H9 (cell line): ENCODE measurements at regions not wholly inside any gene's neighbourhood (a gene's known extent, or its start where the extent isn't known, plus 50 kb on each side); places are given as distances from the start of the nearest gene placed in this dataset.

Source experiments
- DNase-seq: peaks from one replicate; pipeline ENCODE4 v3.0.0-alpha.2; 2017
- H2AFZ ChIP-seq: one replicate; pipeline ENCODE4 v1.6.1; 2013; ENCODE audit warnings: mild to moderate bottlenecking, low read length, control low read depth, moderate library complexity
- H2AK5ac ChIP-seq: 2 replicates; pipeline ENCODE4 v1.6.1; 2013; ENCODE audit warnings: low read length, control low read depth, mixed read lengths; ENCODE audit not compliant: insufficient read length
- H2BK120ac ChIP-seq: one replicate; pipeline ENCODE4 v1.6.1; 2013; ENCODE audit warnings: low read depth, mild to moderate bottlenecking, low read length, control low read depth, inconsistent platforms; ENCODE audit not compliant: poor library complexity, severe bottlenecking
- H2BK12ac ChIP-seq: 2 replicates; pipeline ENCODE4 v1.6.1; 2013; ENCODE audit warnings: low read length, control low read depth, mixed read lengths, low read depth; ENCODE audit not compliant: insufficient read length
- H2BK15ac ChIP-seq: 2 replicates; pipeline ENCODE4 v1.6.1; 2013; ENCODE audit warnings: low read depth, low read length, control low read depth
- H2BK20ac ChIP-seq: one replicate; pipeline ENCODE4 v1.6.1; 2013; ENCODE audit warnings: low read depth, mild to moderate bottlenecking, low read length, control low read depth, inconsistent platforms; ENCODE audit not compliant: poor library complexity, severe bottlenecking
- H2BK5ac ChIP-seq: 2 replicates; pipeline ENCODE4 v1.6.1; 2013; ENCODE audit warnings: low read length, control low read depth, mixed read lengths; ENCODE audit not compliant: insufficient read length
- H3K14ac ChIP-seq: 2 replicates; pipeline ENCODE4 v1.6.1; 2013; ENCODE audit warnings: low read length, control low read depth; ENCODE audit not compliant: insufficient read depth
- H3K18ac ChIP-seq: 2 replicates; pipeline ENCODE4 v1.6.1; 2013; ENCODE audit warnings: low read depth, mild to moderate bottlenecking, mixed read lengths, low read length, control low read depth; ENCODE audit not compliant: insufficient read length
- H3K23ac ChIP-seq: 2 replicates; pipeline ENCODE4 v1.6.1; 2013; ENCODE audit warnings: low read length, control low read depth, mixed read lengths, low read depth; ENCODE audit not compliant: insufficient read length
- H3K23me2 ChIP-seq: 2 replicates; pipeline ENCODE4 v1.6.1; 2013; ENCODE audit warnings: low read depth, mild to moderate bottlenecking, mixed read lengths, low read length, control low read depth; ENCODE audit not compliant: insufficient read length, poor library complexity, severe bottlenecking
- H3K27ac ChIP-seq: 2 replicates; pipeline ENCODE4 v1.5.1; 2013; ENCODE audit warnings: low read length, control low read depth, mixed read lengths, low read depth; ENCODE audit not compliant: insufficient read length
- H3K27me3 ChIP-seq: 2 replicates; pipeline ENCODE4 v1.6.1; 2013; ENCODE audit warnings: low read length, control low read depth, inconsistent platforms; ENCODE audit not compliant: insufficient read depth
- H3K4ac ChIP-seq: 2 replicates; pipeline ENCODE4 v1.6.1; 2013; ENCODE audit warnings: low read depth, mild to moderate bottlenecking, control low read depth, inconsistent platforms, low read length, moderate library complexity
- H3K4me1 ChIP-seq: 2 replicates; pipeline ENCODE4 v1.6.1; 2013; ENCODE audit warnings: low read length, control low read depth, inconsistent platforms; ENCODE audit not compliant: insufficient read depth
- H3K4me2 ChIP-seq: 2 replicates; pipeline ENCODE4 v1.6.1; 2013; ENCODE audit warnings: low read length, control low read depth, mixed read lengths; ENCODE audit not compliant: insufficient read length, insufficient read depth
- H3K56ac ChIP-seq: 2 replicates; pipeline ENCODE4 v1.6.1; 2013; ENCODE audit warnings: low read depth, mild to moderate bottlenecking, mixed read lengths, low read length, control low read depth; ENCODE audit not compliant: insufficient read length
- H3K79me1 ChIP-seq: 2 replicates; pipeline ENCODE4 v1.6.1; 2013; ENCODE audit warnings: low read depth, mild to moderate bottlenecking, moderate library complexity, low read length, control low read depth, inconsistent platforms; ENCODE audit not compliant: insufficient read depth, poor library complexity, severe bottlenecking
- H3K79me2 ChIP-seq: 2 replicates; pipeline ENCODE4 v1.6.1; 2013; ENCODE audit warnings: low read length, control low read depth, inconsistent platforms; ENCODE audit not compliant: insufficient read depth
- H3K9ac ChIP-seq: 2 replicates; pipeline ENCODE4 v1.6.1; 2013; ENCODE audit warnings: low read length, control low read depth, mixed read lengths; ENCODE audit not compliant: insufficient read length; ENCODE audit errors: extremely low read depth
- H3K9me3 ChIP-seq: one replicate; pipeline ENCODE4 v1.6.1; 2013; ENCODE audit warnings: low read depth, low read length, inconsistent platforms; ENCODE audit not compliant: control insufficient read depth
- H3T11ph ChIP-seq: one replicate; pipeline ENCODE4 v1.6.1; 2013; ENCODE audit warnings: mild to moderate bottlenecking, low read length, control low read depth, inconsistent platforms
- H4K20me1 ChIP-seq: one replicate; pipeline ENCODE4 v1.6.1; 2013; ENCODE audit not compliant: control insufficient read depth, insufficient read length, insufficient read depth
- H4K5ac ChIP-seq: 2 replicates; pipeline ENCODE4 v1.6.1; 2013; ENCODE audit warnings: low read depth, mild to moderate bottlenecking, mixed read lengths, low read length, control low read depth; ENCODE audit not compliant: insufficient read length
- H4K8ac ChIP-seq: replicated peaks from 2 replicates; pipeline ENCODE4 v1.6.1; 2013; ENCODE audit warnings: low read length, control low read depth, mixed read lengths, low read depth; ENCODE audit not compliant: insufficient read length
- H4K91ac ChIP-seq: 2 replicates; pipeline ENCODE4 v1.6.1; 2013; ENCODE audit warnings: low read depth, mild to moderate bottlenecking, moderate library complexity, mixed read lengths, low read length, control low read depth; ENCODE audit not compliant: insufficient read length
- H3K27ac Mint-ChIP-seq, 3 experiments: 2 replicates in 2 of 3; 3 replicates in 1 of 3; pipeline ENCODE4 v1.8.0; 2020 to 2021; ENCODE audit warnings: mixed read lengths in 3 of 3, mild to moderate bottlenecking in 1 of 3, moderate library complexity in 1 of 3
- H3K27me3 Mint-ChIP-seq: 2 replicates; pipeline ENCODE4 v1.8.0; 2021; ENCODE audit warnings: low read depth, mild to moderate bottlenecking, moderate library complexity, mixed read lengths
- H3K36me3 Mint-ChIP-seq, 3 experiments: 2 replicates in 2 of 3; 3 replicates in 1 of 3; pipeline ENCODE4 v1.8.0; 2020 to 2021; ENCODE audit warnings: low read depth in 3 of 3, mixed read lengths in 3 of 3; ENCODE audit not compliant: insufficient read depth in 1 of 3
- H3K4me1 Mint-ChIP-seq, 2 experiments: 2 replicates each; pipeline ENCODE4 v1.8.0; 2020; ENCODE audit warnings: mixed read lengths in 2 of 2
- H3K4me3 Mint-ChIP-seq, 2 experiments: 2 replicates in 1 of 2; 3 replicates in 1 of 2; pipeline ENCODE4 v1.8.0; 2020 to 2021; ENCODE audit warnings: mild to moderate bottlenecking in 2 of 2, mixed read lengths in 2 of 2, moderate library complexity in 1 of 2
- H3K9me3 Mint-ChIP-seq, 2 experiments: 2 replicates in 1 of 2; 3 replicates in 1 of 2; pipeline ENCODE4 v1.8.0; 2020; ENCODE audit warnings: mild to moderate bottlenecking in 2 of 2, mixed read lengths in 2 of 2, moderate library complexity in 1 of 2
- CTCF ChIP-seq: fragments of 200-600 bp; sonication (generic); conservative IDR thresholded peaks from 3 replicates; pipeline ENCODE4 v1.8.0; 2021; ENCODE audit warnings: antibody characterized with exemption, mild to moderate bottlenecking
- WGBS: extraction: QIAGEN DNeasy Blood & Tissue Kit; methylation state at CpG from one replicate; pipeline ENCODE4 v1.1.7; 2013; ENCODE audit warnings: missing lambda C conversion rate, low lambda C conversion rate, mixed read lengths; ENCODE audit not compliant: insufficient read length; ENCODE audit errors: extremely low coverage; 5-methylcytosine and 5-hydroxymethylcytosine counted together

GRCh38 chr7:49639808-49640207 lies 133.6 kb upstream of the VWC2 start:
- no peaks in the 10 kb centered on the region for H4K20me1 ChIP-seq
- no peak overlapping the region for H3K56ac ChIP-seq
- no peaks in the 10 kb centered on the region for H3K4me1 ChIP-seq
- no peak overlapping the region for H2AK5ac ChIP-seq
- no peak overlapping the region for H4K8ac ChIP-seq
- no peak overlapping the region for H3T11ph ChIP-seq
- H2BK12ac ChIP-seq: no peak overlapping the region
- no peaks in the 10 kb centered on the region for H3K36me3 Mint-ChIP-seq
- H2BK20ac ChIP-seq: no peak overlapping the region
- no peak overlapping the region for H2BK5ac ChIP-seq
- H3K4me3 Mint-ChIP-seq: no peak overlapping the region
- no peak for TF ChIP-seq CTCF
- no CpG with 5 or more reads among the region's 2 CpGs for WGBS
- no peaks in the 10 kb centered on the region for H3K79me2 ChIP-seq
- DNase-seq: no peak
- H2BK120ac ChIP-seq: no peak overlapping the region
- no peak overlapping the region for H4K5ac ChIP-seq
- no peak overlapping the region for H3K18ac ChIP-seq
- H3K23me2 ChIP-seq: no peaks in the 10 kb centered on the region
- no peak overlapping the region for H3K14ac ChIP-seq
- no peaks in the 10 kb centered on the region for H3K79me1 ChIP-seq
- no peaks in the 10 kb centered on the region for H3K9me3 ChIP-seq
- no peak overlapping the region for H3K27ac ChIP-seq
- no peak overlapping the region for H3K4ac ChIP-seq
- no peak overlapping the region for H3K9ac ChIP-seq
- H4K91ac ChIP-seq: no peak overlapping the region
- no peak overlapping the region for H3K4me2 ChIP-seq
- H2AFZ ChIP-seq: no peak overlapping the region
- no peak overlapping the region for H3K23ac ChIP-seq
- no peaks in the 10 kb centered on the region for H3K9me3 Mint-ChIP-seq
- peaks cover 5 to 8% of the 10 kb centered on the region in 2 experiments for H3K4me1 Mint-ChIP-seq
- H2BK15ac ChIP-seq: no peak overlapping the region
- H3K27me3 Mint-ChIP-seq: no peaks in the 10 kb centered on the region
- H3K27me3 ChIP-seq: no peaks in the 10 kb centered on the region
- no peak overlapping the region for H3K27ac Mint-ChIP-seq
